Fibroblast of lung (primary cell): ENCODE measurements at regions not wholly inside any gene's neighbourhood (a gene's known extent, or its start where the extent isn't known, plus 50 kb on each side); places are given as distances from the start of the nearest gene placed in this dataset.

Experiments used
- EZH2 ChIP-seq: IDR thresholded peaks from 2 replicates; pipeline ENCODE4 v1.5.1; 2012; ENCODE audit warnings: low read length, control low read depth, mild to moderate bottlenecking; ENCODE audit errors: missing control alignments
- TF ChIP-seq, protein P1 (sequence below), 2 donors: IDR thresholded peaks in 1 of 2; conservative IDR thresholded peaks in 1 of 2; 1 replicate in 1 of 2; 2 replicates in 1 of 2; pipeline ENCODE4 v1.5.1; 2011 to 2012; ENCODE audit warnings: low read length in 2 of 2, control low read depth in 1 of 2, inconsistent platforms in 1 of 2, low read depth in 1 of 2, mild to moderate bottlenecking in 1 of 2

DNA sequence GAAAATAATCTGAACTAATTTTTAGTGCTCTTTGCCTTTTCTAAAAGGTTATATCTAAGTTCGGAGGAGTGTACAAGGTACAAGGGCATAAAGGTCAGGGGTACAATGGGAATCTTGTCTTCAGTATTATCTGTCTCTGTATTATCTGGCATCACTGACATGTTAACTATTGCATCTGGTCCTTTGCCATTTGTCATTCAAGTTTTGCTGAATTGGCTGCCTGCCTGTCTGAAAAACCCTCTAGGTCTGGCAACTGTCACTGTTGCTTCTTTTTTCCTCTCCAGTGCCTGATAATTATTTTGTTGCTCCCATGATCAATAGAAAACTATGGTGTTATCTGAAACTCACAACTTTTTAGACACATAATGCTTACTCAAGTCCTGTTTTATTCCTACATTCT, 112.5 kb upstream of the STK26 start:
- TF ChIP-seq, protein P1, sequence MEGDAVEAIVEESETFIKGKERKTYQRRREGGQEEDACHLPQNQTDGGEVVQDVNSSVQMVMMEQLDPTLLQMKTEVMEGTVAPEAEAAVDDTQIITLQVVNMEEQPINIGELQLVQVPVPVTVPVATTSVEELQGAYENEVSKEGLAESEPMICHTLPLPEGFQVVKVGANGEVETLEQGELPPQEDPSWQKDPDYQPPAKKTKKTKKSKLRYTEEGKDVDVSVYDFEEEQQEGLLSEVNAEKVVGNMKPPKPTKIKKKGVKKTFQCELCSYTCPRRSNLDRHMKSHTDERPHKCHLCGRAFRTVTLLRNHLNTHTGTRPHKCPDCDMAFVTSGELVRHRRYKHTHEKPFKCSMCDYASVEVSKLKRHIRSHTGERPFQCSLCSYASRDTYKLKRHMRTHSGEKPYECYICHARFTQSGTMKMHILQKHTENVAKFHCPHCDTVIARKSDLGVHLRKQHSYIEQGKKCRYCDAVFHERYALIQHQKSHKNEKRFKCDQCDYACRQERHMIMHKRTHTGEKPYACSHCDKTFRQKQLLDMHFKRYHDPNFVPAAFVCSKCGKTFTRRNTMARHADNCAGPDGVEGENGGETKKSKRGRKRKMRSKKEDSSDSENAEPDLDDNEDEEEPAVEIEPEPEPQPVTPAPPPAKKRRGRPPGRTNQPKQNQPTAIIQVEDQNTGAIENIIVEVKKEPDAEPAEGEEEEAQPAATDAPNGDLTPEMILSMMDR (conservative IDR thresholded peaks at IDR 0.05 in 1 of 2, IDR thresholded peaks at IDR 0.05 in 1 of 2; ENCODE audit: low read depth in 1 of 2, low read length in 2 of 2) = no peak
- TF ChIP-seq EZH2 = no peak
